Transverse colon (tissue), 1 donor: ENCODE measurements at regions not wholly inside any gene's neighbourhood (a gene's known extent, or its start where the extent isn't known, plus 50 kb on each side); places are given as distances from the start of the nearest gene placed in this dataset.

Experiments
- EP300 ChIP-seq: sonication (generic); formaldehyde crosslinking; IDR thresholded peaks from one replicate; pipeline ENCODE4 v1.6.1; 2017; ENCODE audit warnings: antibody characterized with exemption, low read depth
- POLR2A ChIP-seq: fragments of 450-650 bp; IDR thresholded peaks from one replicate; pipeline ENCODE4 v1.6.1; 2016; ENCODE audit warnings: antibody characterized with exemption, mild to moderate bottlenecking, moderate library complexity

GRCh38 chr10:98332623-98333269, 64.8 kb upstream of the LOXL4 start:
- TF ChIP-seq EP300 = no peak
- no peak for TF ChIP-seq POLR2A
